Liver (tissue), 8 donors: ENCODE measurements at regions not wholly inside any gene's neighbourhood (a gene's known extent, or its start where the extent isn't known, plus 50 kb on each side); places are given as distances from the start of the nearest gene placed in this dataset.

Source experiments
- DNase-seq: peaks from one replicate; pipeline ENCODE4 v3.0.0-alpha.2; 2017; ENCODE audit warnings: low spot score
- H3K27ac ChIP-seq, 2 donors: one replicate each; pipeline ENCODE4 v1.7.0; 2013; ENCODE audit warnings: inconsistent platforms in 2 of 2, low read length in 2 of 2, control low read depth in 1 of 2, low read depth in 1 of 2, mild to moderate bottlenecking in 1 of 2
- H3K27me3 ChIP-seq, 4 donors: one replicate each; pipeline versions ENCODE4 v1.6.1 to v1.7.0; 2013; ENCODE audit warnings: low read length in 3 of 4, inconsistent platforms in 1 of 4, mild to moderate bottlenecking in 1 of 4, moderate library complexity in 1 of 4; ENCODE audit not compliant: control insufficient read depth in 4 of 4, insufficient read depth in 4 of 4
- H3K36me3 ChIP-seq, 4 donors: one replicate each; pipeline versions ENCODE4 v1.6.1 to v1.7.0; 2013; ENCODE audit warnings: low read length in 3 of 4, mild to moderate bottlenecking in 3 of 4, low read depth in 1 of 4, moderate library complexity in 1 of 4; ENCODE audit not compliant: control insufficient read depth in 4 of 4, insufficient read depth in 3 of 4
- H3K4me1 ChIP-seq, 4 donors: one replicate each; pipeline versions ENCODE4 v1.6.1 to v1.7.0; 2013; ENCODE audit warnings: low read length in 3 of 4, mild to moderate bottlenecking in 3 of 4, moderate library complexity in 1 of 4; ENCODE audit not compliant: control insufficient read depth in 4 of 4, insufficient read depth in 4 of 4
- H3K4me3 ChIP-seq, 3 donors: one replicate each; pipeline versions ENCODE4 v1.6.1 to v1.7.0; 2013; ENCODE audit warnings: low read length in 3 of 3, control low read depth in 1 of 3, low read depth in 1 of 3, mild to moderate bottlenecking in 1 of 3
- H3K9ac ChIP-seq, 2 donors: one replicate each; pipeline ENCODE4 v1.7.0; 2013; ENCODE audit warnings: low read length in 2 of 2, mild to moderate bottlenecking in 2 of 2, moderate library complexity in 2 of 2, control low read depth in 1 of 2, low read depth in 1 of 2
- H3K9me3 ChIP-seq, 4 donors: one replicate each; pipeline versions ENCODE4 v1.6.1 to v1.7.0; 2013; ENCODE audit warnings: low read length in 3 of 4; ENCODE audit not compliant: control insufficient read depth in 4 of 4
- FOXA1 ChIP-seq: IDR thresholded peaks from 2 replicates; pipeline ENCODE4 v1.6.1; 2016; ENCODE audit warnings: antibody characterized with exemption
- FOXA2 ChIP-seq: IDR thresholded peaks from 2 replicates; pipeline ENCODE4 v1.6.1; 2016; ENCODE audit warnings: antibody characterized with exemption
- GABPA ChIP-seq, 2 donors: IDR thresholded peaks in 1 of 2; conservative IDR thresholded peaks in 1 of 2; 2 replicates each; pipeline ENCODE4 v1.6.1; 2016; ENCODE audit warnings: antibody characterized with exemption in 2 of 2, mild to moderate bottlenecking in 1 of 2, moderate library complexity in 1 of 2
- HNF4A ChIP-seq, 2 donors: conservative IDR thresholded peaks; 2 replicates each; pipeline ENCODE4 v1.6.1; 2016; ENCODE audit warnings: antibody characterized with exemption in 2 of 2, mild to moderate bottlenecking in 2 of 2
- HNF4G ChIP-seq: IDR thresholded peaks from 2 replicates; pipeline ENCODE4 v1.6.1; 2016; ENCODE audit warnings: antibody characterized with exemption
- JUND ChIP-seq, 2 donors: IDR thresholded peaks; 2 replicates each; pipeline ENCODE4 v1.6.1; 2016; ENCODE audit warnings: antibody characterized with exemption in 2 of 2
- NR2F2 ChIP-seq: IDR thresholded peaks from 2 replicates; pipeline ENCODE4 v1.6.1; 2016; ENCODE audit warnings: antibody characterized with exemption
- RAD21 ChIP-seq, 2 donors: IDR thresholded peaks; 2 replicates each; pipeline ENCODE4 v1.6.1; 2016; ENCODE audit warnings: antibody characterized with exemption in 2 of 2, mild to moderate bottlenecking in 2 of 2
- RXRA ChIP-seq, 2 donors: IDR thresholded peaks; 2 replicates each; pipeline ENCODE4 v1.6.1; 2017 to 2018; ENCODE audit warnings: antibody characterized with exemption in 2 of 2, mild to moderate bottlenecking in 1 of 2
- SP1 ChIP-seq: IDR thresholded peaks from 2 replicates; pipeline ENCODE4 v1.6.1; 2018; ENCODE audit warnings: antibody characterized with exemption, mild to moderate bottlenecking
- TAF1 ChIP-seq: conservative IDR thresholded peaks from 2 replicates; pipeline ENCODE4 v1.6.1; 2016; ENCODE audit warnings: antibody characterized with exemption, mild to moderate bottlenecking
- YY1 ChIP-seq: IDR thresholded peaks from 2 replicates; pipeline ENCODE4 v1.6.1; 2016; ENCODE audit warnings: antibody characterized with exemption, mild to moderate bottlenecking
- WGBS: extraction: QIAGEN DNeasy Blood & Tissue Kit; methylation state at CpG from one replicate; pipeline ENCODE4 v1.1.7; 2013; 5-methylcytosine and 5-hydroxymethylcytosine counted together
- TF ChIP-seq, protein P1 (sequence below): IDR thresholded peaks from 2 replicates; pipeline ENCODE4 v1.6.1; 2016; ENCODE audit warnings: antibody characterized with exemption, mild to moderate bottlenecking
- TF ChIP-seq, protein P2 (sequence below): IDR thresholded peaks from 2 replicates; pipeline ENCODE4 v1.6.1; 2016; ENCODE audit warnings: antibody characterized with exemption
- TF ChIP-seq, protein P3 (sequence below): fragments of 150-350 bp; IDR thresholded peaks from 2 replicates; pipeline ENCODE4 v1.5.1; 2017; ENCODE audit warnings: improper control_type of control experiment, low read depth, low read length; ENCODE audit not compliant: missing input control
- TF ChIP-seq, protein P4 (sequence below): IDR thresholded peaks from 2 replicates; pipeline ENCODE4 v1.6.1; 2016; ENCODE audit warnings: antibody characterized with exemption
- TF ChIP-seq, protein P5 (sequence below): IDR thresholded peaks from 2 replicates; pipeline ENCODE4 v1.6.1; 2016; ENCODE audit warnings: antibody characterized with exemption
- donor health status: healthy.
- donor health status: healthy.
- donor health status: healthy.
- donor health status: healthy.
- donor health status: healthy.

DNA sequence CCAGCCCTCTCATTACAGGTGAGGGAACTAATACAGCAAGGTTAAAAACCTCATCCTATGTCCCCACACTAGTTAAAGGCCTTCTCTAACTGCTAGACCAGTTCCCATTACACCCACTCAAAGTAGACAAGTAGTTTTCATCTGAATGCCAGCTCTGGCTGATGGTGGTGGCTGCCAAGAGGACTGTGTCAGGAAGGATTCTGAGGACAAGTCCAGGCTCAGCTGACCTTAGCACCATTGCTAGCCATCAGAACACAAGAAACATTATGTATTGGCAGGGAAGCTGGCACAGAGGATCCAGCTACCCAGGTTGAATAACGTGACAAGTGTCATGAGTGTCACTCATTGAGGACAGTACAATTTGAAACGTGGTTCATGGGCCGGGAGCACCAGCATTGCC lies 163.4 kb downstream of the HSD17B3 start:
- H3K4me3 ChIP-seq = no peak overlapping the region
- no peaks in the 10 kb centered on the region for H3K36me3 ChIP-seq
- no peak overlapping the region for H3K27ac ChIP-seq
- no peak overlapping the region for H3K9ac ChIP-seq
- H3K9me3 ChIP-seq = no peaks in the 10 kb centered on the region
- no peaks in the 10 kb centered on the region for H3K4me1 ChIP-seq
- WGBS = 94% methylated on average over 3 of the region's 3 CpGs
- H3K27me3 ChIP-seq = no peaks in the 10 kb centered on the region
- no peak for TF ChIP-seq HNF4G
- TF ChIP-seq, protein P1, sequence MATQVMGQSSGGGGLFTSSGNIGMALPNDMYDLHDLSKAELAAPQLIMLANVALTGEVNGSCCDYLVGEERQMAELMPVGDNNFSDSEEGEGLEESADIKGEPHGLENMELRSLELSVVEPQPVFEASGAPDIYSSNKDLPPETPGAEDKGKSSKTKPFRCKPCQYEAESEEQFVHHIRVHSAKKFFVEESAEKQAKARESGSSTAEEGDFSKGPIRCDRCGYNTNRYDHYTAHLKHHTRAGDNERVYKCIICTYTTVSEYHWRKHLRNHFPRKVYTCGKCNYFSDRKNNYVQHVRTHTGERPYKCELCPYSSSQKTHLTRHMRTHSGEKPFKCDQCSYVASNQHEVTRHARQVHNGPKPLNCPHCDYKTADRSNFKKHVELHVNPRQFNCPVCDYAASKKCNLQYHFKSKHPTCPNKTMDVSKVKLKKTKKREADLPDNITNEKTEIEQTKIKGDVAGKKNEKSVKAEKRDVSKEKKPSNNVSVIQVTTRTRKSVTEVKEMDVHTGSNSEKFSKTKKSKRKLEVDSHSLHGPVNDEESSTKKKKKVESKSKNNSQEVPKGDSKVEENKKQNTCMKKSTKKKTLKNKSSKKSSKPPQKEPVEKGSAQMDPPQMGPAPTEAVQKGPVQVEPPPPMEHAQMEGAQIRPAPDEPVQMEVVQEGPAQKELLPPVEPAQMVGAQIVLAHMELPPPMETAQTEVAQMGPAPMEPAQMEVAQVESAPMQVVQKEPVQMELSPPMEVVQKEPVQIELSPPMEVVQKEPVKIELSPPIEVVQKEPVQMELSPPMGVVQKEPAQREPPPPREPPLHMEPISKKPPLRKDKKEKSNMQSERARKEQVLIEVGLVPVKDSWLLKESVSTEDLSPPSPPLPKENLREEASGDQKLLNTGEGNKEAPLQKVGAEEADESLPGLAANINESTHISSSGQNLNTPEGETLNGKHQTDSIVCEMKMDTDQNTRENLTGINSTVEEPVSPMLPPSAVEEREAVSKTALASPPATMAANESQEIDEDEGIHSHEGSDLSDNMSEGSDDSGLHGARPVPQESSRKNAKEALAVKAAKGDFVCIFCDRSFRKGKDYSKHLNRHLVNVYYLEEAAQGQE = no peak
- no peak for TF ChIP-seq RAD21 (IDR thresholded peaks at IDR 0.05)
- TF ChIP-seq RXRA (IDR thresholded peaks at IDR 0.05) = no peak
- TF ChIP-seq, protein P2, sequence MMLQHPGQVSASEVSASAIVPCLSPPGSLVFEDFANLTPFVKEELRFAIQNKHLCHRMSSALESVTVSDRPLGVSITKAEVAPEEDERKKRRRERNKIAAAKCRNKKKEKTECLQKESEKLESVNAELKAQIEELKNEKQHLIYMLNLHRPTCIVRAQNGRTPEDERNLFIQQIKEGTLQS = no peak
- TF ChIP-seq, protein P3, sequence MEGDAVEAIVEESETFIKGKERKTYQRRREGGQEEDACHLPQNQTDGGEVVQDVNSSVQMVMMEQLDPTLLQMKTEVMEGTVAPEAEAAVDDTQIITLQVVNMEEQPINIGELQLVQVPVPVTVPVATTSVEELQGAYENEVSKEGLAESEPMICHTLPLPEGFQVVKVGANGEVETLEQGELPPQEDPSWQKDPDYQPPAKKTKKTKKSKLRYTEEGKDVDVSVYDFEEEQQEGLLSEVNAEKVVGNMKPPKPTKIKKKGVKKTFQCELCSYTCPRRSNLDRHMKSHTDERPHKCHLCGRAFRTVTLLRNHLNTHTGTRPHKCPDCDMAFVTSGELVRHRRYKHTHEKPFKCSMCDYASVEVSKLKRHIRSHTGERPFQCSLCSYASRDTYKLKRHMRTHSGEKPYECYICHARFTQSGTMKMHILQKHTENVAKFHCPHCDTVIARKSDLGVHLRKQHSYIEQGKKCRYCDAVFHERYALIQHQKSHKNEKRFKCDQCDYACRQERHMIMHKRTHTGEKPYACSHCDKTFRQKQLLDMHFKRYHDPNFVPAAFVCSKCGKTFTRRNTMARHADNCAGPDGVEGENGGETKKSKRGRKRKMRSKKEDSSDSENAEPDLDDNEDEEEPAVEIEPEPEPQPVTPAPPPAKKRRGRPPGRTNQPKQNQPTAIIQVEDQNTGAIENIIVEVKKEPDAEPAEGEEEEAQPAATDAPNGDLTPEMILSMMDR = no peak
- no peak for TF ChIP-seq YY1
- no peak for TF ChIP-seq FOXA1
- TF ChIP-seq JUND (IDR thresholded peaks at IDR 0.05) = no peak
- TF ChIP-seq, protein P4, sequence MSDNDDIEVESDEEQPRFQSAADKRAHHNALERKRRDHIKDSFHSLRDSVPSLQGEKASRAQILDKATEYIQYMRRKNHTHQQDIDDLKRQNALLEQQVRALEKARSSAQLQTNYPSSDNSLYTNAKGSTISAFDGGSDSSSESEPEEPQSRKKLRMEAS = no peak
- TF ChIP-seq TAF1 = no peak
- TF ChIP-seq SP1 = no peak
- TF ChIP-seq FOXA2 = no peak
- TF ChIP-seq, protein P5, sequence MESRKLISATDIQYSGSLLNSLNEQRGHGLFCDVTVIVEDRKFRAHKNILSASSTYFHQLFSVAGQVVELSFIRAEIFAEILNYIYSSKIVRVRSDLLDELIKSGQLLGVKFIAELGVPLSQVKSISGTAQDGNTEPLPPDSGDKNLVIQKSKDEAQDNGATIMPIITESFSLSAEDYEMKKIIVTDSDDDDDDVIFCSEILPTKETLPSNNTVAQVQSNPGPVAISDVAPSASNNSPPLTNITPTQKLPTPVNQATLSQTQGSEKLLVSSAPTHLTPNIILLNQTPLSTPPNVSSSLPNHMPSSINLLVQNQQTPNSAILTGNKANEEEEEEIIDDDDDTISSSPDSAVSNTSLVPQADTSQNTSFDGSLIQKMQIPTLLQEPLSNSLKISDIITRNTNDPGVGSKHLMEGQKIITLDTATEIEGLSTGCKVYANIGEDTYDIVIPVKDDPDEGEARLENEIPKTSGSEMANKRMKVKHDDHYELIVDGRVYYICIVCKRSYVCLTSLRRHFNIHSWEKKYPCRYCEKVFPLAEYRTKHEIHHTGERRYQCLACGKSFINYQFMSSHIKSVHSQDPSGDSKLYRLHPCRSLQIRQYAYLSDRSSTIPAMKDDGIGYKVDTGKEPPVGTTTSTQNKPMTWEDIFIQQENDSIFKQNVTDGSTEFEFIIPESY = no peak
- TF ChIP-seq HNF4A (conservative IDR thresholded peaks at IDR 0.05) = no peak
- no peak for TF ChIP-seq NR2F2
- no peak for TF ChIP-seq GABPA (IDR thresholded peaks at IDR 0.05 in 1 of 2, conservative IDR thresholded peaks at IDR 0.05 in 1 of 2)
- DNase-seq = no peak
